Naive thymus-derived CD8-positive, alpha-beta T cell (primary cell): ENCODE measurements at regions not wholly inside any gene's neighbourhood (a gene's known extent, or its start where the extent isn't known, plus 50 kb on each side); places are given as distances from the start of the nearest gene placed in this dataset.
"Not testable (repeated sequence)": the region's sequence is repeated elsewhere in the genome, so short reads cannot be mapped to it uniquely, and the experiment has no call there.

Experiments
- ATAC-seq, 2 donors: fragments of 150-1000 bp; cut with Tn5 transposase in 1 of 2; sonication (Bioruptor Pico), chemical (Tn5 transposase) in 1 of 2; 1 replicate in 1 of 2; 2 replicates in 1 of 2; pipeline ENCODE4 v1.10.0; 2021; ENCODE audit warnings: mild to moderate bottlenecking in 2 of 2, moderate library complexity in 2 of 2
- POLR2A ChIA-PET: fragments of 350-600 bp; sonication (Branson Sonifier 250); formaldehyde crosslinking; loops from one replicate; lab custom pipeline; 2021; ENCODE audit warnings: antibody characterized with exemption; lab: Charles Lee
- DNase-seq, 10 donors: peaks; one replicate each; pipeline versions ENCODE4 v3.0.0 to v3.0.0-alpha.2; 2020 to 2022
- H3K27ac Mint-ChIP-seq, 10 donors: one replicate each; pipeline ENCODE4 v1.8.0; 2020 to 2022; ENCODE audit warnings: mild to moderate bottlenecking in 10 of 10, mixed read lengths in 10 of 10, moderate library complexity in 4 of 10, inconsistent platforms in 1 of 10
- H3K27me3 Mint-ChIP-seq, 5 donors: one replicate each; pipeline ENCODE4 v1.8.0; 2021 to 2022; ENCODE audit warnings: mixed read lengths in 5 of 5
- H3K36me3 Mint-ChIP-seq, 3 donors: one replicate each; pipeline ENCODE4 v1.8.0; 2020 to 2022; ENCODE audit warnings: mixed read lengths in 3 of 3, mild to moderate bottlenecking in 2 of 3, inconsistent platforms in 1 of 3
- H3K4me1 Mint-ChIP-seq, 4 donors: one replicate each; pipeline ENCODE4 v1.8.0; 2021 to 2022; ENCODE audit warnings: mixed read lengths in 4 of 4
- H3K4me3 Mint-ChIP-seq, 10 donors: one replicate each; pipeline ENCODE4 v1.8.0; 2020 to 2022; ENCODE audit warnings: mild to moderate bottlenecking in 10 of 10, mixed read lengths in 10 of 10, moderate library complexity in 6 of 10, inconsistent platforms in 1 of 10
- H3K9me3 Mint-ChIP-seq, 9 donors: one replicate each; pipeline ENCODE4 v1.8.0; 2020 to 2022; ENCODE audit warnings: mixed read lengths in 9 of 9, mild to moderate bottlenecking in 3 of 9, inconsistent platforms in 1 of 9, moderate library complexity in 1 of 9

- POLR2A ChIA-PET, result no interaction called here
- ATAC-seq (no peak), DNase-seq (no peak)
- H3K9me3 Mint-ChIP-seq, result no peaks in the 10 kb centered on the region
- no peaks in the 10 kb centered on the region for H3K4me1 Mint-ChIP-seq
- H3K27ac Mint-ChIP-seq, result no peak overlapping the region
- no peak overlapping the region for H3K4me3 Mint-ChIP-seq
- no peaks in the 10 kb centered on the region for H3K36me3 Mint-ChIP-seq
- H3K27me3 Mint-ChIP-seq, result peaks cover 0 to 19% (median 3%) of the 10 kb centered on the region in 5 donors
Measured at GRCh38 chr14:76697246-76697905, 63.9 kb upstream of the VASH1 start.

DNA sequence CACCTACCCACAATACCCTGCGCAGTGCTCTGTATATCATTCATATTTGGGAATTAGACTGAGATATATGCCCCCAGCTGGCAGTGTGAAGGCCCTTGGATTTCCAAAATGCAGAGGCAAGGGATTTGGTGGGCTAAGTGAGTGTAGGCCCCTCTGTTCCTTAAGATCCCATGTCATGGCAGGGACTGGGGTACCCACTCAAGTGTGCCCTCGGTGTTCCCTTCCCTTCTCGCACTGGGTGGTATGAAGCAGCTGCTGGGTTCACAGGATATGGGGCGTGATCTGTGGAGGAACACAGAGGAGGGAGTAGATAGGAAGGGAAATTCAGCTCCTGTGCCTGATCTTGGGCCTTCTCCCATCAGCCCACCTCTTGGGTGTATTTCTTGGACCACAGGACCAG lies 63.1 kb upstream of the VASH1 start:
- H3K36me3 Mint-ChIP-seq, result no peaks in the 10 kb centered on the region
- H3K4me1 Mint-ChIP-seq, result no peaks in the 10 kb centered on the region
- no peak overlapping the region for H3K27ac Mint-ChIP-seq
- peaks cover 0 to 12% (median 2%) of the 10 kb centered on the region in 5 donors for H3K27me3 Mint-ChIP-seq
- POLR2A ChIA-PET, result no interaction called here
- H3K9me3 Mint-ChIP-seq, result no peaks in the 10 kb centered on the region
- DNase-seq, result no peak
- H3K4me3 Mint-ChIP-seq, result no peak overlapping the region
- no peak for ATAC-seq

DNA sequence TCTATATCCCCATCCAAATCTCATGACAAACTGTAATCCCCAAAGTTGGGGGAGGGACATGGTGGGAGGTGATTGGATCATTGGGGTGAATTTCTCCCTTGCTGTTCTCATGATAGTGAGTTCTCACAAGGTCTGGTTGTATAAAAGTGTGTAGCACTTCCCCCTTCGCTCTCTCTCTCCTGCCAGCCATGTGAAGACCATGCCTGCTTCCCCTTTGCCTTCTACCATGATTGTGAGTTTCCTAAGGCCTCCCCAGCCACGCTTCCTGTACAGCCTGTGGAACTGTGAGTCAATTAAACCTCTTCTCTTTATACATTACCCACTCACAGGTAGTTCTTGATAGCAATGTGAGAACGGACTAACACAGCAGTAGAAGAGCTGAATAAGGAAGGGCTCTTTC lies 62.6 kb upstream of the VASH1 start:
- ATAC-seq (no peak), DNase-seq (no peak)
- H3K27me3 Mint-ChIP-seq, result peaks cover 0 to 12% (median 2%) of the 10 kb centered on the region in 5 donors
- H3K9me3 Mint-ChIP-seq, result no peaks in the 10 kb centered on the region
- POLR2A ChIA-PET, result no interaction called here
- no peak overlapping the region for H3K4me3 Mint-ChIP-seq
- H3K4me1 Mint-ChIP-seq, result no peaks in the 10 kb centered on the region
- H3K36me3 Mint-ChIP-seq, result no peaks in the 10 kb centered on the region
- H3K27ac Mint-ChIP-seq, result no peak overlapping the region

DNA sequence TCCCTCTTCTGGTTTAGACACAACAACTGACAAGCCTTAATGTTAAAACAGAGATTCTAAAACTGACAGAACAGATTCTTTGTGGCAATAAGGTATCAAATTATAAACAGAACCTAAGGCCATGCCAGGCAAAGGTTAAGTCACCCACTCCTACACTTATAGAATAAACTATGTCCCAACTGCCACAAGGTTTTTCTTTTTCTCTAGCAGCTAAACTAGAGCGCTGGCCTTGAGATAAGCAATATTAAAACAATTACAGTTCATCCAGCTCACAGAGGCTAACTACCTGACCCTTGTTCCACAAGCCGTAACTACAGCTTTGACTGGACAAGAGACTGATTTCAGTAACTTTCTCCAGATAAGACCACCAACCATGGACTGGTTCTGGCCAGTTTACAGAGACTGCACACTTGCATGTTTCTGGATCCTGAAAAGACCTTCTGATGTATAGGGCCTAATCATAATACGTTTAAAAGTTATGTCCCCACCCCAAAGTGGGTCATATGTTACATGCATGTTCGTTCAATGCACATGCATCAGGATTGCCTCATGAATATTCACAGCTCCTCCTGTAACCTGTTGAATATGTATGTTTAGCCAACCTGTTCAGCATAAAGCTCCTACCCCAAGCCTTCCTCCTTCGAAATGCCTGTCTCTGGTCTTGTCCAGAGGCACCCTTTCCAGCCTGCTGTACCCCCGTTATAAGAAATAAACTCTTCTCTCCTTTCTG lies 61.9 kb upstream of the VASH1 start:
- no peaks in the 10 kb centered on the region for H3K36me3 Mint-ChIP-seq
- H3K4me3 Mint-ChIP-seq, result no peak overlapping the region
- no peaks in the 10 kb centered on the region for H3K4me1 Mint-ChIP-seq
- POLR2A ChIA-PET, result no interaction called here
- ATAC-seq (no peak), DNase-seq (no peak)
- peaks cover 0 to 12% (median 2%) of the 10 kb centered on the region in 5 donors for H3K27me3 Mint-ChIP-seq
- no peak overlapping the region for H3K27ac Mint-ChIP-seq
- H3K9me3 Mint-ChIP-seq, result no peaks in the 10 kb centered on the region

GRCh38 chr14:76699939-76700590 lies 61.2 kb upstream of the VASH1 start:
- POLR2A ChIA-PET, result no interaction called here
- H3K36me3 Mint-ChIP-seq, result no peaks in the 10 kb centered on the region
- no peak for DNase-seq
- ATAC-seq, result no peak
- H3K27me3 Mint-ChIP-seq, result peaks cover under 1 to 7% (median 1%) of the 10 kb centered on the region in 5 donors
- no peak overlapping the region for H3K4me3 Mint-ChIP-seq
- H3K4me1 Mint-ChIP-seq, result no peaks in the 10 kb centered on the region
- no peaks in the 10 kb centered on the region for H3K9me3 Mint-ChIP-seq
- no peak overlapping the region for H3K27ac Mint-ChIP-seq

DNA sequence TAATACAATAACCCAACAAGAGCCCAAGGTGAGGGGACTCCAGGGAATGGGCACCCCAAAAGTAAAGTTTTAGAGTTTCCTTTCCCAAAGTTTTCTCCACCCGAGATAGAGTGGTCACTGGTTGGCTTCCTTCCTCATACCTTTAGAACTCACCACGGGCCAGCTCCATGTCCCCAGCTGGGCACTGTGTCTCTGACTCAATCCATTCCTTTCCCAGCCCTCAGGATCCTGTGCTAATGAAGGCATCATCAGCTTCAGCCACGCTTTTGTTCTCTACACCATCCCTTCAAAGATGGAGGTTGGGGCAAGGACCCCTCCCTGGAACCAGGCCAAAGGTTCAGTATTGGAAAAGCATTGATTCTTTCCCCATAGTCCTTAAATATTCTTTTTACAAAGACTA lies 59.8 kb upstream of the VASH1 start:
- Mint-ChIP-seq H3K27ac (no peak overlapping the region), H3K4me1 (no peaks in the 10 kb centered on the region), H3K4me3 (no peak overlapping the region), H3K36me3 (no peaks in the 10 kb centered on the region), H3K9me3 (no peaks in the 10 kb centered on the region), H3K27me3 (peaks cover 5 to 10% (median 6%) of the 10 kb centered on the region in 5 donors)
- DNase-seq (no peak), ATAC-seq (no peak)
- POLR2A ChIA-PET, result no interaction called here

DNA sequence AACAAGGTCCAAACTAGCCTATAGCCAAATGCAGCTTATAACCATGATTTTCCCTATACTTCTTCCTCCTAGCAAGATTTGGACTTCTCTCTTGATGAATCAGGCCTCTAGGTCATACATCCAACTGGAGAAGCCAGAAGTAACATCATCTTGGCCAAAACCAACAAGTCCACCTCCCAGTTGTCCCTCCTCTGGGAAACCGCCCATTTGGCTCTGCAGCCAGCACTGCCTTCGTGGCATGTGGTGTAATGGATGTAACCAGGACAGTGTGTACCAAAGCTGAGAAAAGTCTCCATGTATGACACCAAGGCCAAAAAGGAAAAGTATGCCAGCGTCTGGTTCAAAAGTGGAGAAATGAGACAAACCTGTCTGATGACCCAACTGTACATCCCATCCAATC lies 59.3 kb upstream of the VASH1 start:
- Mint-ChIP-seq H3K4me3 (no peak overlapping the region), H3K9me3 (no peaks in the 10 kb centered on the region), H3K27me3 (peaks cover 5 to 10% (median 6%) of the 10 kb centered on the region in 5 donors), H3K4me1 (no peaks in the 10 kb centered on the region), H3K36me3 (no peaks in the 10 kb centered on the region), H3K27ac (no peak overlapping the region)
- DNase-seq (no peak), ATAC-seq (no peak)
- POLR2A ChIA-PET, result no interaction called here

DNA sequence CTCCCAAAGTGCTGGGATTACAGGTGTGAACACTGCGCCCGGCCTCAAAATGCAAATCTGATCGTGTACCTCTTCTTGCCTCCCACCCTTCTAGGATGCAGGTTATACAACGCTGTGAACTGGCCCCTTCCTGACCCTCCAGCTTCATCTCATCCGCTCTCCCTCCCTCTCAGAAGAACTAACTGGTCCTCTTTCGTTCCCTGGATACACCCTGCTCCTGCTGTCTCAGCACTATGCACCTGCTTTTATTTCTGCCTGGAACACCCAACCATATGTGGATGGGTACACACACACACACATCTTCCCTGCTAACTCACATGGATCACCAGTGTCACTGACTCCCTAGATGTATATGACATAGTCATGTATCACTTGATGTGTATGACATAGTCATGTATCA lies 56.1 kb upstream of the VASH1 start:
- Mint-ChIP-seq H3K9me3 (no peaks in the 10 kb centered on the region), H3K36me3 (no peaks in the 10 kb centered on the region), H3K4me1 (no peaks in the 10 kb centered on the region), H3K27ac (peak overlapping the region in 1 of 10 donors; percentile 20), H3K27me3 (peaks cover 5 to 10% (median 6%) of the 10 kb centered on the region in 5 donors), H3K4me3 (no peak overlapping the region)
- ATAC-seq (no peak), DNase-seq (no peak)
- POLR2A ChIA-PET, result no interaction called here

GRCh38 chr14:76706207-76706606 lies 55.1 kb upstream of the VASH1 start:
- not testable (repeated sequence) for H3K9me3 Mint-ChIP-seq, H3K36me3 Mint-ChIP-seq, ATAC-seq

DNA sequence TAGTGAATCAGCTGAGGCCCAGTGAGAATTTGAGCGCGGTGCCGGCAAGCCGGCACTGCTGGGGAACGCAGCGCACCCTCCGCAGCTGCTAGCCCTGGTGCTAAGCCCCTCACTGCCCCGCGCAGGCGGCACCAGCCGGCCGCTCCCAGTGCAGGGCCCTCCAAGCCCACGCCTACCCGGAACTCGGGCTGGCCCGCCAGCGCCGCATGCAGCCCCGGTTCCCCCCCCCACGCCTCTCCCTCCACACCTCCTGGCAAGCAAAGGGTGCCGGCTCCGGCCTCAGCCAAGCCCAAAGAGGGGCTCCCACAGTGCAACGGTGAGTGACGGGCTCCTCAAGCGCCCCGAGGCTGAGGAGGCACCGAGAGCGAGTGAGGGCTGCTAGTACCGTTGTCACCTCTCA lies 54.5 kb upstream of the VASH1 start:
- POLR2A ChIA-PET, result no interaction called here
- Mint-ChIP-seq H3K4me1 (no peaks in the 10 kb centered on the region), H3K27ac (no peak overlapping the region), H3K9me3 (no peaks in the 10 kb centered on the region), H3K27me3 (peaks cover 6 to 11% (median 10%) of the 10 kb centered on the region in 5 donors), H3K4me3 (no peak overlapping the region), H3K36me3 (no peaks in the 10 kb centered on the region)
- no peak for DNase-seq
- no peak for ATAC-seq

More at GRCh38 chr14:76706207-76706606, 55.1 kb upstream of the VASH1 start:
- POLR2A ChIA-PET, H3K27ac Mint-ChIP-seq, H3K4me3 Mint-ChIP-seq, DNase-seq, H3K4me1 Mint-ChIP-seq: not testable (repeated sequence)
- peaks cover 6 to 11% (median 10%) of the 10 kb centered on the region in 5 donors for H3K27me3 Mint-ChIP-seq

- ATAC-seq, result no peak
- Mint-ChIP-seq H3K9me3 (no peaks in the 10 kb centered on the region), H3K4me3 (no peak overlapping the region), H3K27me3 (peaks cover 6 to 11% (median 10%) of the 10 kb centered on the region in 5 donors), H3K4me1 (no peaks in the 10 kb centered on the region), H3K36me3 (no peaks in the 10 kb centered on the region), H3K27ac (no peak overlapping the region)
- no peak for DNase-seq
- POLR2A ChIA-PET, result no interaction called here
Measured at GRCh38 chr14:76708028-76708427, 53.2 kb upstream of the VASH1 start.

DNA sequence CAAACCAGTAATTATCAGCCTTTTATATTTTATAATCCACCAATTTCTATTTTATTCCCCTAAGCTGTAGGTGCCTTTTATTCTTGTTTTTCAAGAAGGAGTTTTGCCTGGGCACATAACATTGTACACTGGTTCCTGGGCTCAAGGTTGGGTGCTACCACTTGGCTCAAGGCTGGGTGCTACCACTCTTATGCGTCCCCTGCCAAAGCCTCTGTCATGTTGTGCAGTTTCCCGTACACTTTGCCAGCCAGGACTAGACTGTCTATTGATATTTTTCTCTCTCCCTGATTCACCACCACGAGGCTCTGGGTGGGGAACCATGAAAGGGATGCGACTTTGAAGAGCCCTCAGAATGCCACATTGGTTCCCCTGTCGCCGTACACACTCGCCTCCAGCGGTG lies 52.5 kb upstream of the VASH1 start:
- ATAC-seq, result no peak
- Mint-ChIP-seq H3K4me1 (no peaks in the 10 kb centered on the region), H3K4me3 (no peak overlapping the region), H3K9me3 (no peaks in the 10 kb centered on the region), H3K27ac (no peak overlapping the region), H3K27me3 (peaks cover 8 to 16% (median 12%) of the 10 kb centered on the region in 5 donors), H3K36me3 (no peaks in the 10 kb centered on the region)
- no peak for DNase-seq
- POLR2A ChIA-PET, result no interaction called here
